HEK293 (cell line): ENCODE measurements at regions not wholly inside any gene's neighbourhood (a gene's known extent, or its start where the extent isn't known, plus 50 kb on each side); places are given as distances from the start of the nearest gene placed in this dataset.

Source experiments
- SALL2 ChIP-seq: fragments of 450-650 bp; formaldehyde crosslinking; IDR thresholded peaks from 2 replicates; pipeline ENCODE4 v1.5.0; 2017; ENCODE audit warnings: missing biosample characterization, mild to moderate bottlenecking, missing genetic modification characterization, borderline replicate concordance
- ZNF350 ChIP-seq: fragments of 450-650 bp; formaldehyde crosslinking; IDR thresholded peaks from 2 replicates; pipeline ENCODE4 v1.5.0; 2017; ENCODE audit warnings: missing biosample characterization, mild to moderate bottlenecking, missing genetic modification characterization
- ZNF426 ChIP-seq: fragments of 450-650 bp; formaldehyde crosslinking; IDR thresholded peaks from 2 replicates; pipeline ENCODE4 v1.5.1; 2017; ENCODE audit warnings: missing biosample characterization, missing genetic modification characterization, mild to moderate bottlenecking, inconsistent platforms, moderate library complexity
- ZNF660 ChIP-seq: fragments of 450-650 bp; IDR thresholded peaks from 2 replicates; pipeline ENCODE4 v1.5.1; 2018; ENCODE audit warnings: missing biosample characterization, mild to moderate bottlenecking, missing genetic modification characterization
- ZNF701 ChIP-seq: fragments of 450-650 bp; formaldehyde crosslinking; IDR thresholded peaks from 2 replicates; pipeline ENCODE4 v1.5.1; 2016; ENCODE audit warnings: missing biosample characterization, missing genetic modification characterization
- TF ChIP-seq, protein P1 (sequence below): fragments of 450-650 bp; formaldehyde crosslinking; IDR thresholded peaks from 2 replicates; pipeline ENCODE4 v1.5.1; 2017; ENCODE audit warnings: missing biosample characterization, missing genetic modification characterization
- TF ChIP-seq, protein P2 (sequence below): fragments of 450-650 bp; formaldehyde crosslinking; IDR thresholded peaks from 2 replicates; pipeline ENCODE4 v1.5.1; 2016; ENCODE audit warnings: missing biosample characterization, missing genetic modification characterization

DNA sequence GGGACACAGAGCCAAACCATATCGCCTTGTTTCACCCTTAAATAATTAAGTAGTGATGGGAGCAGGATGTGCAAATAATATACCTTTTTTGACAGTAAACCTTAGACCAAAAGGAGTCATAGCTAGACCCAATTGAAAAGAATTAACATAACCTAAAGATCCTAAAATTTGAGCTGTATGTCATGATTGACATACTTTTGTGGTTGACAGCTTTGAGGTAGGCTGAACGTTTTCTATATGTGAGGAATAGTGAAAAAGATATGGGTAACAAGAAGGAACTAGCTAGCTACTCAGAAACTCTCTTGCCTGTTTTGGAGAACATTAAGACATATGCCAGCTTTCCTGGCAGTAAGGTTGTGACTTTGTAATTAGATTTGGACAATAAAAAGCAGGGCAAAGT lies 320.6 kb downstream of the KCNC2 start:
- TF ChIP-seq, protein P1, sequence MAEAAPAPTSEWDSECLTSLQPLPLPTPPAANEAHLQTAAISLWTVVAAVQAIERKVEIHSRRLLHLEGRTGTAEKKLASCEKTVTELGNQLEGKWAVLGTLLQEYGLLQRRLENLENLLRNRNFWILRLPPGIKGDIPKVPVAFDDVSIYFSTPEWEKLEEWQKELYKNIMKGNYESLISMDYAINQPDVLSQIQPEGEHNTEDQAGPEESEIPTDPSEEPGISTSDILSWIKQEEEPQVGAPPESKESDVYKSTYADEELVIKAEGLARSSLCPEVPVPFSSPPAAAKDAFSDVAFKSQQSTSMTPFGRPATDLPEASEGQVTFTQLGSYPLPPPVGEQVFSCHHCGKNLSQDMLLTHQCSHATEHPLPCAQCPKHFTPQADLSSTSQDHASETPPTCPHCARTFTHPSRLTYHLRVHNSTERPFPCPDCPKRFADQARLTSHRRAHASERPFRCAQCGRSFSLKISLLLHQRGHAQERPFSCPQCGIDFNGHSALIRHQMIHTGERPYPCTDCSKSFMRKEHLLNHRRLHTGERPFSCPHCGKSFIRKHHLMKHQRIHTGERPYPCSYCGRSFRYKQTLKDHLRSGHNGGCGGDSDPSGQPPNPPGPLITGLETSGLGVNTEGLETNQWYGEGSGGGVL: no peak
- TF ChIP-seq ZNF350 (tag by site-specific recombination) (no peak), ZNF660 (tag by site-specific recombination) (no peak), SALL2 (tag by site-specific recombination) (no peak), ZNF426 (no peak), ZNF701 (tag by site-specific recombination) (no peak)
- TF ChIP-seq, protein P2, sequence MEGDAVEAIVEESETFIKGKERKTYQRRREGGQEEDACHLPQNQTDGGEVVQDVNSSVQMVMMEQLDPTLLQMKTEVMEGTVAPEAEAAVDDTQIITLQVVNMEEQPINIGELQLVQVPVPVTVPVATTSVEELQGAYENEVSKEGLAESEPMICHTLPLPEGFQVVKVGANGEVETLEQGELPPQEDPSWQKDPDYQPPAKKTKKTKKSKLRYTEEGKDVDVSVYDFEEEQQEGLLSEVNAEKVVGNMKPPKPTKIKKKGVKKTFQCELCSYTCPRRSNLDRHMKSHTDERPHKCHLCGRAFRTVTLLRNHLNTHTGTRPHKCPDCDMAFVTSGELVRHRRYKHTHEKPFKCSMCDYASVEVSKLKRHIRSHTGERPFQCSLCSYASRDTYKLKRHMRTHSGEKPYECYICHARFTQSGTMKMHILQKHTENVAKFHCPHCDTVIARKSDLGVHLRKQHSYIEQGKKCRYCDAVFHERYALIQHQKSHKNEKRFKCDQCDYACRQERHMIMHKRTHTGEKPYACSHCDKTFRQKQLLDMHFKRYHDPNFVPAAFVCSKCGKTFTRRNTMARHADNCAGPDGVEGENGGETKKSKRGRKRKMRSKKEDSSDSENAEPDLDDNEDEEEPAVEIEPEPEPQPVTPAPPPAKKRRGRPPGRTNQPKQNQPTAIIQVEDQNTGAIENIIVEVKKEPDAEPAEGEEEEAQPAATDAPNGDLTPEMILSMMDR (tag by site-specific recombination): no peak
